CD4-positive, alpha-beta T cell treated with Interferon alpha-2 for 1 hour (primary cell): ENCODE measurements at regions not wholly inside any gene's neighbourhood (a gene's known extent, or its start where the extent isn't known, plus 50 kb on each side); places are given as distances from the start of the nearest gene placed in this dataset.
"Not testable (repeated sequence)": the region's sequence is repeated elsewhere in the genome, so short reads cannot be mapped to it uniquely, and the experiment has no call there.

Experiments used
- DNase-seq, 2 donors: peaks; one replicate each; pipeline ENCODE4 v3.0.0-alpha.2; 2020 to 2022

DNA sequence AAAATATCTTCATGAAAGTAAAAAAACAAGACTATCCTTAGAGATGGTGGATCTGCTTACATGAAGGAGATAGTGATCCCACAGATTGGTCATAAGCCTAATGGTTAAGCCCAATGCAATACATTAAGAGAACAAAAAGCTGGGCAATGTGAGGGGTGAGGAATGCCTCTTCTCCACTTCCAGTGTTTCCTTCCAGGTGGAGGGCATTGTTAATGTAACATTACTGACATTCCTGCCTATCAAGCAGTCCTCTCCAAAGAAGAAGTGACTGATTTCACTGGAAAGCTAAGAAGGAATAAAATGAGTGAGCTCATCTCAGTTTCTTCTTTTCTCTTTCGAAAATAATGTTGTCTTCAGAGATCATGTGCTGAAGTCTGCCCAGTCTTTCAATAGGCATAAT, 207.8 kb downstream of the RAB38 start:
- no peak for DNase-seq

DNA sequence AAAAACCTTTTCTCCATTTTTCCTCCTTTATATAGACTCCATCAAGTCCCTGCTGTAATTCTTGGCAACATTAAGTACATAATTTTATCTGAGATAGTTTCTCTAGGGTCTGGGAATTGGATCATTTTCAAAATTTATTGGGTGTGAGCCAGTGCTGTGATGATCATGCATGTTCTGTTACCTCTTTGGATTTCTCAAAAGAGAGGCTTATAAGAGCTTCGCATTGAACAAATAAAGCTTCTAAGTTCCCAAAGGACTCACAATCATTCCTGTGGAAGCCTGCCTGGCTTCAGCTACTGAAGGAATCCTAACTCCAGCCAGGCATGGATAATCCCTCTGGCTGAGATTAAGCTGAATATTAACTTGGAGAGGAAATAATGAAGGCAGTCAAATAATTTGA, 208.5 kb downstream of the RAB38 start:
- DNase-seq: no peak

DNA sequence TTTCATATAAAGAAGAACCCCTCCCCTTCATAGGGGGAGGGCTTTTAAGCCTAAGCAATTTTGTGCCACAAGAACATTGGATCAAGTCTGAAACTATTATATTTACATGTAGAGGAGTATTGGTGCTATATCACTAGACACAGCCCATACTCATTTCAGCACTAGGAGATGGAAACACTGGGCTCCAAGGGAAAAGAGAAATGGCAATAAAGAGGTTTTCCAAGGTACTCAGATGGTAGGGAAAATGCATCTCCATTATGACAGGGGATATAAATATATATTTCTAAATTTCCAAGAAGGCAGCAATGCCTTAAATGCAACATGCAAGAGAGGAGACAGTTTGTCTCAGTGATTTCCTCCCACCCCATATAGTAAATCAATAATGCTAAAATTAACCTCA, 209.0 kb downstream of the RAB38 start:
- DNase-seq: no peak

DNA sequence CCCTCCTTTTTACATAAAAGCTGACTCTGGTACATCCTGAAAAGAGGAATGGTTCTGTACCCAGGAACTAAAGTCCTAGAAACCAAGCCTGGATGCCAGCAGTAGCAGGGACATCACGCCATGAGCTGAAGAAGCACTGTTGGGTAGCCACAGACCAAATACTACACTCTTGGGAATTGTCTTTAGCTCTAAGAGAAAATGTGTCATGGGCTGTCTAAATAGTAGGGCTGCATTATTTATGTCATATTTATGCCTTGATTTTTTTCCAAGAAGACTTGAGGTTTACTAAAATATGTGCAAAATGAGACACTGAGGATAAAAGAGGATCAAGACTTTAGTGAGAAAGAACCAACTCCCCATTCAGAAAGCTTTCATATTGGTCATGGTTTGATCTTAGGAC, 213.6 kb downstream of the RAB38 start:
- DNase-seq: no peak

DNA sequence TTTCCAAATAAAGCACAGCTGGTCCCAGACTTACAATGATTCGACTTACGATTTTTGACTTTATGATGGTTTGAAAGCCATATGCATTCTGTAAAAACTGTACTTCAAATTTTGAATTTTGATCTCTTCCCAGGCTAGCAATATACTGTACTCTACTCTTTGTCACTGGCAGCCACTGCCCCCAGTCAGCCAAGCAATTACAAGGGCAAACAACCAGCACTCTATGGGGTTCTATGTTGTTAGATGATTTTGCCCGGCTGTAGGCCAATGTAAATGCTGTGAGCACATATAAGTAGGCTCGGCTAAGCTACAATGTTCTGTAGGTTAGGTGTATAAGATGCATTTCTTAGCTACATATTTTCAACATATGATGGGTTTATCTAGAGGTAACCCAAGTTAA, 217.3 kb downstream of the RAB38 start:
- no peak for DNase-seq

DNA sequence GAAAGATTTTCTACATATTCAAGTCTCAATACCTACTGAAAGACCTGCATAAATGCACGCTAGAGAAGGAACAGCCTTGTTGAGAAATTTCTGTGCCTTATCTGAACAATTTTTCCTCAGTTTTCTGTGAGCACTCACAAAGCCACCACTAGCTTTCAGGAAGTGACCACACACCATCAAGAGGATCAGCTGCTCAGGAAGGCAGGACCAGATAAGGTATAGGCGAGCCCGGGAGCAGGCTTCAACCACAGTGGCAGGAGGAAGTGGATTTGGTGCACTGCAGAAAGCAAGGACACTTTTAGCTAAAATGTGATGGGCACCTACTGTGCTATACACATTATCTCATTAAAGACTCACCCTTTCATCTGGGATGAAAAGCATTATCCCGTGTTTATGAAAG, 220.8 kb downstream of the RAB38 start:
- DNase-seq: no peak

DNA sequence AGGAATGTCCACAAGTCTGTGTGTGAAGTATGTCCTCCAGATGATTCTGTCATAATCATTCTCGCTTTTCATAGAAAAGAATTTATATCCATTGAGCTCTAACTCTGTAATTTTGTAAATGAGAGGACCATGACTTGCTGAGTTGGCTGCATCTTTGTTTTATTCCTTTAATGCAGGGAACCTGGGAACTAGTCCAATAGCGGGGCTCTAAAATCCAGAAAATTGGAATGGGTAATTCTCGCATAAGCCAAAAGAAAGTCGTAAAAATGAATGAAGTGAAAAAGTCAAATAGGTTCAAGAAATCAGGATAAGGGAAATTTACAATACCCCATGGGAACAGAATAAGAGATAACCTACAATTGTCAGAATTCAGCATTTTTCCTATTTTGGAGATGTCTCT, 232.5 kb downstream of the RAB38 start:
- no peak for DNase-seq

DNA sequence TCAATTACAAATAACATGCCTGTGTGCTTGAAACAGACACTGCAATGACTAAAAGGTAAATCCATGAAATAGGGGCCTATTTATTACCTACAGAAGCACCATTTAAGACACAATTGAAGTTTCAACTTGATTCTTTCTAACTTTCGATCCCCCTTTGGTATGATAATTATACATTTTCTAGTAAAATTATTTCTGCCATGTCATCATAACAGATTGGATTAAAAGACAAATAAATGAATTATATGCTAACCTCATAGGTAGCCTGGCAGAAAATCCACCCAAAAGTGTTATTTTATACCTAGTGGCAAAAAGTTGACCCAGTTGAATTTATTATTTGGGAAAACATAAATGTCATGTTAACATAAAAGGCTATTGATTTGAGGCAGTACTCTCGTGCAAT, 241.1 kb downstream of the RAB38 start:
- no peak for DNase-seq

DNA sequence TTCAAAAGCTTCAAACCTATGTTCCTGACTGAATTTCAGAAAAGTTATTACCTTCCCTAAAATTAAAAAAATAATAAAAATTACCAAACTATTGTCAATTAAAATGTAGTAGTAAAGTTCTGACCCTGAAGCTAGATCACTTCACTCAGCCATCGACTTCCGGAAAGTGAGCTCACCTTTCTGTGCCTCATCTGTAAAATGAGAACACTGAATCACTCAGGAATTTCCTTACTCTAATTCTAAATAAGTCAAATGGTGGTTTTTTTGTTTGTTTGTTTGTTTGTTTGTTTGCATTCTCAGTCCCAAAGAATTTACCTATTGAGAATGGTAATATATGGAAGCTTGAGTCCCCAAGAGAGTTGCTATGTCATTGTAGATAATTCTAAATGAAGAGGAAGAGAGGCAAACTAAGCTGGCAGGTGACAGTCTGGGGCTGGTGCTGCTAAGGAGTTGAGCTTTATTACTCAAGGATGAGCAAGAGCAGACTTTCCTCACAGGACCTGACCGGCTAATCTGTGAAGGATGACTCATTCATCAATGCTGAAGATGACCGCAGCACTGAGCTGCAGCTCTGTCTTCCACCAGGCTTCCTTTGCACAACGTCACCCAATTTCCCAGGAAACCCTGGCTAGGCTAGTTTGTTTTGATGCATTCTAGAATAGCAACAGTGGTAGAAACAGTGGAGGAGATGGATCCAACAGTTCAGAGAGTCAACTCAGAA, 248.8 kb downstream of the RAB38 start:
- no peak for DNase-seq

DNA sequence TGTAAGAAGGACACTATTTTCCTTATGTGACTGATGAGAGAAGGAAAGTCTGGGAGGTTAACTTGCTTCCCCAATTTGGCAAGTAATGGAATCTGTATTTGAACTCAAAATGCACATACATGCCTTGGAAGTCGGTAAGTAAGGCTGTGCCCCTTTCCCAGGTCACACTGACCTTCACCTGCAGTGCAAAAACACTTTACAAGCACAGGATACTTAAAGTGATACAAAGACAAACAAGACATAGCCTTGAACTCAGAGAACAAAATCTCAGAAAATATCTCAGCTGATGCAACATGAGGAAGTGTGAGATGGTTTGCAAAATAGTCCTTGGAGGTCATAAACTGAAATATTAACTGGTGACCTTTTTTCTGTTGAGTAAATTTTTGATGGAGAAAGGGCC, 251.1 kb downstream of the RAB38 start:
- no peak for DNase-seq

DNA sequence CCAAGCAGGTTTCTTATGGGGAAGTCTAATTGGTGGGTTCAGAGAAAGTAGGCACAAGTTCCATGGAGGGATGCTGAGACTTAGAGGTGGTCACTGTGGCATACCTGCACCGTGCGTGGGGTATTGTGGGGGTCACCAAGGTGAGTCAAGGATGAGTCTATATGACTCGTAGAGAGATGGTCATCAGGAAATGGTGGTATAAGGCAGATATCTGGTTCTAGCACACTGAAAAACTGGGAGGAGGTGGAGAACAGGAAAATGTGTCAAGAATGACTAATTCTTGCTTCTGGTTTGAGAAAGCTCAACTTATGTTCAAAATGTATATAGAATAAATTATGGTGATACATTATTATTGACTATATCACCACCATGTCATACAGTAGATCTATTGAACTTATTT, 258.1 kb downstream of the RAB38 start:
- DNase-seq: no peak

DNA sequence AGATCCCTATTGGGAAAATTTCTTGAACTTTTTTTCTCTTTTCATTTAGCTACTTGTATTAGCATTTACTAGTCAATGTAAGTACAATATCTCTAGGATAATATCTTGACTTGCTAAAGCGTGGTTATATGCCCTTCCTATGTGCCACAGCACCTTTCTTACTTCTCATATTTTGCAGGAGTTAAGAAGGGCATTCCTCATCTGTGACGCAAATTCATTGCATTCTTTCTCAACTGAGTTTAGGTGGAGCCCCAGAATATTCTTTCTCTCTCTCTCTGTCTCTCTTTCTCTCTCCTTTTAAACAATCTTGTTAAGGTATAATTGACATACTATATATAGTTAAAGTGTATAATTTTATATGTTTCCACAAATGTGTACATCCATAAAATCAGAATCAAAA, 266.1 kb downstream of the RAB38 start:
- DNase-seq: no peak

DNA sequence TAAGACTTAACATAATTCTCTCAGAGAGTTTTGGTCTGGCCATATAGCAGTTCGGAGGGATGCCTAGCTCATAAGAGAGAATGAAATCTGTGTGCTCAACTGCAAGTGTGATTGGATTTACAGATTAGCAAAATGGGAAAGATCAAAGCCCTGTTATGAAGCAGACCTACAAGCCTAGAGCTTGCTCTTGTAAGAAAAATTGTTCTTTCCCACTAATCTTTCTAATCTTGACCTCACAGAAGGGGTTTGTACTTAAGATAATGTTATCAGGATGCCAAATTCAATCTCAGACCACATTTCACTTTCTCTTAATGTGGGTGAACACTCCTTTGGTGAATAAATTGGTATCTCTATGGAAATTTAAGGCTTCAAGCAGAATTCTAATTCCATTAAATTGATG, 267.2 kb downstream of the RAB38 start:
- no peak for DNase-seq

DNA sequence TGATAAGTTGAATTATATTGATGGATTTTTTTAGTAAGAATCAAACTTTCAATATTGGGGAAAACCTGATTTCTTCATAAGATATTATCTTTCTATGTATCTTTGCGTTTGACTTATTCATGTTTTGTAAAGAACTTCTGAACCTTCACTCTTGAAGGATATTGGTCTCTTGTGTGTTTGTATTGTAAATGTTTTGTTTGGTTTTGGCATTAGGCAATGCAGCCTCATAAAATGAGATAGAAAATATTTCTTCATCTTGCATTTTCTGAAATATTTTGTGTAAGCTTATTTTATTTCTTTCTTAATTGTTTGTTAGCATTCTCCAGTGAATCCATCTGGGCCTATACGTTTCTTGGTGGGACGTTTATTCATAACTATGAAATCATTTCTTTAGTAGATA, 271.9 kb downstream of the RAB38 start:
- no peak for DNase-seq

DNA sequence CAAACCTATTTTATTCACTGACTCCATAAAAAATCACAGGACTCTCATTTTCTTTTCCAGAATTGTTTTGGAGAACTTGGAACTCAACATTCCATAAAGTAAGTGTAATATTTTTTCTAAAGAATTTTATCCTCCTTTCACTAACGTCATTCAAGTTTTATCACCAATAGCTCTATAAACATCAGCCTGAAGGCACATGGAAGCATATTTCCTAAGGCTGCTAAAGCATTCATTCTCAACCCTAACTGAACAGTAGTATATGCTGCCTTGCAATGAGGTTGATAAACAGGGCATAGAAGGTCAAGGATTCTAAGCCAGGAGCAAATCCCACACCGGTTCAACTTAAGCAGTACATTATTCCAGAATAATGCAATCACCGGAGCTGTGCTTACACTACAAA, 273.9 kb downstream of the RAB38 start:
- no peak for DNase-seq

DNA sequence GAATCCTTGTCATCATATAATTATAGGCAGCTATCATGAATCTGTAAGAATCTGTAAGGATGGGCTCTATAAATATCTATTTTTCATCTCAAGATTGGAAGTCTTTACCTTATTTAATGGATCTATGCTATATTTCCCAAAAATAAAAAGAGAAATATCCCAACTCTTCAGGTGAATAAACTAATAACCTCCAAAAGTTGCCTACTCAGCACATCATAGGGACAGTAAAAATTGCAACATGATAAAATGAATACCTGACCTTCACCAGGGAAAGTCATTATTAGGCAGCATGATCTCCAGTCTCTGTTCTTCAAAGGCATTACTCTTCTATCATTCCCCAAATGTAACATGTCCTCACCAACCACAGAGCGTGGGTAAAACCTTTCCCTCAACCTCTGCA, 277.3 kb downstream of the RAB38 start:
- DNase-seq: no peak

DNA sequence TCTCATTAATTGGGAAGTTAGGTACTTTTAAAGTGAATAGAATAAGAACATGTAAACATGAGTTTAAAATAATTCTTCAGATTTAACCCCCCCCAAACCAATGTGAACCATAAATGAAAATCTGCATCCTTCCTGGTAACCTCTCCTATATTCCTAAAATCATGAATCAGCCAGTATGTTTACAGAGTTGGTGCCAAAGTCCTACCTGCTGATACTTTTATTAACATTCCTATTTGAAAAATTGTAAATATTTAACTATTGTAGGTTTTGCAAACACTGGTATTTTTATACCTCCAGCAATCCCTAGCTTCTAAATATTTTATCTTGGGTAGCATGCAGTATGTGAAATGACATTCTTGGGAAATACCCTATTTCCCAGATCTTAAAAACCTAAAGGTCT, 278.2 kb downstream of the RAB38 start:
- no peak for DNase-seq

DNA sequence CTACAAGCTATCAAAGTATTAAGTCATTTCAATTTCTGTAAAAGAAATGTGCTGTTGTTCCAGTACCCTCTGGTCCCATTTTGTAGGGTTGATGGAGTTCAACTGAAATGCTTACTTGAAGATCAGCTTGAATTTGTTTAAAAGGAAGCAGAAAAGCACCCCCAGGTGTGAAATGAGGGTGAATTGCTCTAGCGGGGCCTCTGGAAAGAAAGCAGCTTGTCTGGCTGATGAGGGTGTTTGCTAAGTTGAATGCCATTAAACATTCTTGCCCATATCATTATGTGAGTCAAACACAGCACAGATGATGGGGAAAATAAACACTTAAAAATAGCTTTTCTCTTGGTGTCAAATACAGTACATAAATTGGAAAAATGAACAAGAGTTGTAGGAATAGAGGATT, 280.3 kb downstream of the RAB38 start:
- no peak for DNase-seq

DNA sequence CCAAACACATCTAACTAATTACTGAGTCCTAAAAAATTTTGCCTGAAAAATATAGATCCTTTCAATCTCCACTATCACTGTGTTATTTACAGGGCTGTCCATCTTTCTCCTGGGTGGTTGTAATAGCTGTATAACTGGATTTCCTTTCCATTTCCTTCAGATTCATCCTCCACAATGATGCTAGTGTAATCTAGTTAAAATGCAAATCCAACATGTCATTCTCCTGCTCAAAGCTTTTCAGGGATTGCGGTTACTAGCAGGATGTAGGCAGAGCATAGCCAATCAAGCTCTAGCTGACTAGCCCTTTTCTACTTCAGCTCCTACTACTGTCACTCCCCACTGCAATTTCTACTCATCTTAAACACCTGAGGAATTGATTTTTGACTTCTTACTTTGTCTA, 283.0 kb downstream of the RAB38 start:
- DNase-seq: no peak

DNA sequence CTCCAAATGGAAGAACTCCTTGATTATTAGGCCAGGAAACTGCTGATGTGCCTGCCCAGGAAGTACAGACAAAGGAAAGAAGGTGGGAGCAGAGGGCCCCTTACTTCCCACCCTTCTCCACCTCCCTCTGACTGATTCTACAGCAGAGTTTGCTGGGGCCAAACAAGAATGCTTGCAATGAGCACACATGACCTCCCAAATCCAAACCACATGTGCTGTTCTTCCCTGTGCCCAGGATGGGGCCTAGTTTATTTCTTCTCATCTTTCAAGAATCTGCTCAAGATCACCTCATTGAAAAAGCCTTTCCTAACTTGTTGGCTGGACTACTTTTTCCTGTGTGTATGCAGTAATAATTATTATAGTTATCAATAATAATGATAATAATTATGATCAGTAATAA, 286.1 kb downstream of the RAB38 start:
- no peak for DNase-seq

DNA sequence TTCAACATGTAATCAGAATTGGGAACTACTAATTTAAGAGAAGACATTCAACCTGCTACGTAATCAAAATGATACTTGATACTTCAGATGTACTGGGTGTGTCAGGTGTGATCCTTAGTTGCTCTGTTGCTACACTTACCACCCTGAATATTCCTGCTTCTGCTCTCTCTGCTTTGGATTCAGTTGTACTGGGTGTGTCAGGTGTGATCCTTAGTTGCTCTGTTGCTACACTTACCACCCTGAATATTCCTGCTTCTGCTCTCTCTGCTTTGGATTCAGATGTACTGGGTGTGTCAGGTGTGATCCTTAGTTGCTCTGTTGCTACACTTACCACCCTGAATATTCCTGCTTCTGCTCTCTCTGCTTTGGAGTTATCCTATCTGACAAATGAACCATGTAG, 290.2 kb downstream of the RAB38 start:
- DNase-seq: not testable (repeated sequence)

DNA sequence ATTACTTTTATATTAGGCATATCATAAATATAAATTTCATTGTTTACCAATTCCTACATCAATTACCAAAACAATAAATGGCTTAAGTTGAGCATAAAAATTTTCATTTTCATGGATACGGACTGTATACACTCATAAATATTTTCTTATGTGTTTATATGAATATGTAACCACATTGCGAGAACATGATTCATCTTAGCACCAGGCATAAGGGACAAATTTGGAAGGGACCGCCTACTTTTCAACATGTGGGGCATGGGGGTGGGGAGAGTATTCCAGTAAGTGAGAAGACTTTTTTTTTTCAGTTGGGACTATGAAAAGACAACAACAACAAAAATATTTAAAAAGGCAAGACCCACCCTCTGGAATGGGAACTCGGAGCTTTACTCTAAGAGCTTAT, 296.1 kb downstream of the RAB38 start:
- no peak for DNase-seq

DNA sequence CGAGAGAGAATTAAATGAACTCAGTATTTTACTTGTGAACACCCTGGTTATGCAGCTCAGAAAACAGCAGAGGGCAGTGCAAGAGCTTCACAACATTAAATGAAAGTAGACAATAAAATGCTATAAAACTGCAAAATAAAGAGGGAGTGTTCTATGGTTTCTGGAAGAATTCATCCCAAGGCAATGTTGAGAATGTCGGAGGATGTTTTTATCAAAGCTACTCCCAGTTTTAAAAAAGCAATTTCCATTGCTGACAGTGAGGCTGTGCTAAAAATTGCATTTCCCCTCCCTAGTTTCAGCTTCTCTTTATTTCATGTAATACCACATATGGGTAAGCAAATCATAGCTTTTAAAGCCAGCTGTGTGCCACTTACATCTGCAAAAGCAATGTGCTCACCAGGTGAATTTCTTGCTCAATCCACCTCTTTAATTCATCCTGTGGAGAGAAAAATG, 296.8 kb downstream of the RAB38 start:
- no peak for DNase-seq

DNA sequence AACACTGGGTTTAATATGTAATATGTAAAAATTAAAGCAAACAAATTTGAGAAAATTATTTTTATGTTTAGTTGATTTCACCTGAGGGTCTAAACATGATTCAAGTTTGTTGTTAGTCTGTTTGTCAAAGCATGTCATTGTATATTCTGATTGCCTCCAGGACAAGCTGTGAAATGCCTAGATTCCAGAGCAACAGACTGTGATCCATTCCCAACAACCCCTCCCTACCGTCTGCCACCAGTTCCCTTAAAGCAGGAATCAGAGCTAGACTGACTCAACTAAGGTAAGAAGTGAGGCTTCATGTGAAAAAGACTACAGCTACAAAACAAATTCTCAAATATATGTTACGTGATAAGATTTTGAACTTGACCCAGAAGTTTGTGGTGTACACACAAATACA, 304.2 kb downstream of the RAB38 start:
- DNase-seq: no peak

DNA sequence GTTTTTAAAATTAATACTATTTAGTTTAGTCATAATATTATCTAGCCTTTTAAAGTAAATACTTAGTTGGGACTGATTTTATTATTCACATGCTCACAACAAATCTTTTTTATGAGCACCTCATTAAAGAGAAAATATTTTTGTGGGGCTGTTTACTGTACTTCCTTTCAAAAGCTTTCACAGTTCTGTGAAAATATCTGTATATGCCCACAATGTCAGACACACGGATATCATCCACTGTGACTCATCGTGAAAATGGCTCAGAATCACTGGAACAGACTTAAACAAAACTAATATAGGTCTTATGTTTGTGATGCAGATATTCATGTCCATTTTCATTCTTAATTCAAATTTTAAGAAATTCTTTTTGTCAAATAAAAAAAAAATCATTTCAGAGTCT, 305.2 kb downstream of the RAB38 start:
- no peak for DNase-seq

DNA sequence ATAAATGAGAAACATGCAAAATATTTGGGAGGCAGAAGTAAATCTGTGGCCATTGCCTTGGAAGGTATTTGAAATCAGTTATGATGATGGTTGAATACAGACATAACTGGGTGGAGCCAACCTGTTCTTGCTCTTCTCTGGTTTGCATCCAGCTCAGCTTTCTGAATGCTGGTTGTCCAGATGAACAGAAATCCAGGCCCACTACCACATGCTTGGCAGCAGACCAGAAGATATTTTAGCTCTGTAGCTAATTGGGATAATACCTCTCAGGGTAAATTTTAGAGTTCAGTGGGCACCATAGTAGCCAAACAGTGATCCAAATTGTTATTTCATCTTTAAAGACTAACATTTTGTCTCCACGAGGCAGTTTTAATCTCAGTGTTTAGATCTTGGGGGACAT, 308.3 kb downstream of the RAB38 start:
- DNase-seq: no peak
